ENCODE measurements at regions not wholly inside any gene's neighbourhood (a gene's known extent, or its start where the extent isn't known, plus 50 kb on each side); places are given as distances from the start of the nearest gene placed in this dataset.
"Not testable (repeated sequence)": the region's sequence is repeated elsewhere in the genome, so short reads cannot be mapped to it uniquely, and the experiment has no call there.

DNA sequence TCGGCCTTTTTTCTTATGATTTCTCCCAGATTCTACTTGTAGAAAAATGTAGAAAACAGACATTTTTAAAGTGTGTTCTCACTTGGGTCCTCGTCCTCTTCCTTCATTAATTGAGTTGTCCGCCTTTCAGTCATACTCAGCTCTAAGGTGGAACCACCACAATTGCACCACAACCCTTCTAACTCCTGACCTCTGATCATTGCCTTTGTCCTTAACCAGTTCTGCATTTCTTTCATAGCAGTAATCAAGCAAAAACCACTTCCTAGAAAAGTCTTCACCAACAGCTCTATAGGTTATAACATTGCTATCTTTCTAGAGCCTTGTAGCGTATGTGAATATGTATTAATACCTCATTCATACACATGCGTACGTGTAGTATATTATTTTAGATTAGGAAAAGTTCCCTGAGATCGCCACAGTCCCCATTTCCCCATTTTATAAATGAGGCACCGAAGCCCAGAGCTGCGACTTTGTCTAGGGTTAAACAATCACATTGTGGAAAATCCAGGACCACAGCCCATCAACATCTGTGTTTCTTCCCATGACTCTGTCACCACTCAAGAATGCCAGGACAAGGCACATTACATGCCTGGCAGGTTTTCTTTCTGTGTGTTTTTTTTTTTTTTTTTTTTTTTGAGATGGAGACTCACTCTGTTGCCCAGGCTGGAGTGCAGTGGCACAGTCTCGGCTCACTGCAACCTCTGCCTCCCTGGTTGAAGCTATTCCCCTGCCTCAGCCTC lies 175.5 kb downstream of the BTBD3 start:
- TF ChIP-seq, protein P1, sequence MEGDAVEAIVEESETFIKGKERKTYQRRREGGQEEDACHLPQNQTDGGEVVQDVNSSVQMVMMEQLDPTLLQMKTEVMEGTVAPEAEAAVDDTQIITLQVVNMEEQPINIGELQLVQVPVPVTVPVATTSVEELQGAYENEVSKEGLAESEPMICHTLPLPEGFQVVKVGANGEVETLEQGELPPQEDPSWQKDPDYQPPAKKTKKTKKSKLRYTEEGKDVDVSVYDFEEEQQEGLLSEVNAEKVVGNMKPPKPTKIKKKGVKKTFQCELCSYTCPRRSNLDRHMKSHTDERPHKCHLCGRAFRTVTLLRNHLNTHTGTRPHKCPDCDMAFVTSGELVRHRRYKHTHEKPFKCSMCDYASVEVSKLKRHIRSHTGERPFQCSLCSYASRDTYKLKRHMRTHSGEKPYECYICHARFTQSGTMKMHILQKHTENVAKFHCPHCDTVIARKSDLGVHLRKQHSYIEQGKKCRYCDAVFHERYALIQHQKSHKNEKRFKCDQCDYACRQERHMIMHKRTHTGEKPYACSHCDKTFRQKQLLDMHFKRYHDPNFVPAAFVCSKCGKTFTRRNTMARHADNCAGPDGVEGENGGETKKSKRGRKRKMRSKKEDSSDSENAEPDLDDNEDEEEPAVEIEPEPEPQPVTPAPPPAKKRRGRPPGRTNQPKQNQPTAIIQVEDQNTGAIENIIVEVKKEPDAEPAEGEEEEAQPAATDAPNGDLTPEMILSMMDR (conservative IDR thresholded peaks at IDR 0.05; ENCODE audit: low read depth, low read length) = no peak
- no peak for DNase-seq (ENCODE audit: low read depth)
- H3K4me3 ChIP-seq (ENCODE audit: low read length) = no peak overlapping the region

DNA sequence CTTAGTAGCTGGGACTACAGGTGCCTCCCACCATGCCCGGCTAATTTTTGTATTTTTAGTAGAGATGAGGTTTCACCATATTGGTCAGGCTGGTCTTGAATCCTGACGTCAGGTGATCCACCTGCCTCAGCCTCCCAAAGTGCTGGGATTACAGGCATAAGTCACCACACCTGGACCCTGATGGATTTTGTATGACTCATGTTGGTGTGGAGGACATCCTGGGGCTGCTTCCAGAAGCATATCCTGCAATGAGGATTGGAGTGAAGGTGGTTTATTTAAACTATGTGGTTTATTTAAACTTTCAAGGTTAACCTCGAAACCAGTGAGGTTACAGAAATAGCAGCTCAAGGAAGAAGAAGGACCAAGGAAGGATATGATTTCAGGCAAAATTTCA lies 176.1 kb downstream of the BTBD3 start:
- DNase-seq (ENCODE audit: low read depth) = not testable (repeated sequence)

DNA sequence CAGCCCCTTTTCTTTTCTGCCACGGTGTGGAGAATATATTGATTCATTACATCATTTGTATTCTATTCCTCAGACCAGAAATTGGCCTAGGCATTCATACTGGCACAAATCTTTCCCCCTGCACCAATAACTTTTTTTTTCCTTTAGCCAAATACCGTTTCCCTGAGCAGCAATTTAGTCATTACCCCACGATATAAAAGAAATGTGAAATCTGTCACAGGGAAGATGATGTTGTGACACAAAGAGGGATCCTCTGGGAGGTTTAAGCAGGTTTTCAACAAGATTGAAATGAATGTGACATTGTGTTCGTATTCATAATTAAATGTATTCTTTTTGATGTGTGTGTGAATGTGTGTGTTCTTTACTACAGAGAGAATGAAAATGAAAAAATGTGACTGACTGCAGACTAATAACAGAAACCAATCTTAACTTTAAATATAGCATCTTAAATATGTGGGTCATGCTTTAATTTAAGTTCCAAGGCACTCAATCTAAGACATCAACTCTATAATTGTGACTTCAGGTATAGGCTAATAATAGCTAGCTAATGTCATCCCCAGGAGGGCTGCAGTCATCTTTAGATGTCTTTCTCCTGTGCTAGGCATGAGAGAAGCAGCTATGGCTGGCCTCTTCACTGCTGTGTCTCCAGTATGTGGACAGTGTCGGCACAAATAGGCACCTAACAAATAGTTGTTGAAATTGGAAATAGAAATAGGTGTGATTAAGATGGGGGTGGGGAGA lies 177.7 kb downstream of the BTBD3 start:
- no peak overlapping the region for H3K4me3 ChIP-seq (ENCODE audit: low read length)
- no peak for DNase-seq (ENCODE audit: low read depth)
- TF ChIP-seq, protein P1 (conservative IDR thresholded peaks at IDR 0.05; ENCODE audit: low read depth, low read length) = no peak

More for the DNA sequence above, 176.1 kb downstream of the BTBD3 start:
- not testable (repeated sequence) for H3K4me3 ChIP-seq (ENCODE audit: low read length)

DNA sequence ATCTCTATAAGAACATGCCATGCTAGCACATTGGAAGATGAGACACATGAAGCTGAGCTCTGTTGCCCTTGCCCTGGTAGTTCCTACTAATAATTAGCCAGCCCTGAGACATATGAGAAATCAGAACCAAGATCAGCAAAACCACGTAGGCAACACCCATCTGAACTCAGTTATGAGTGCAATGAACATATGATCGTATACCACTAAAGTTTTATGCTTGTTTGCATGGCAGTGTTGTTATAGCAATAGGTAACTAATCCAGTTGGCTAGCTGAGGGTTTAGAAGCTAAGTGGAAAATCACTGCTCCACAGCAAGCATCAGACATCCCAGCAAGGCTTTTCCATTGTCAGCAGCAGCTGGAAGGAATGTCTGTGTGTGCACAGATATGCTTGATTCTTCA lies 180.7 kb downstream of the BTBD3 start:
- DNase-seq (ENCODE audit: low read depth) = no peak
- TF ChIP-seq, protein P1 (conservative IDR thresholded peaks at IDR 0.05; ENCODE audit: low read depth, low read length) = no peak
- H3K4me3 ChIP-seq (ENCODE audit: low read length) = no peak overlapping the region

DNA sequence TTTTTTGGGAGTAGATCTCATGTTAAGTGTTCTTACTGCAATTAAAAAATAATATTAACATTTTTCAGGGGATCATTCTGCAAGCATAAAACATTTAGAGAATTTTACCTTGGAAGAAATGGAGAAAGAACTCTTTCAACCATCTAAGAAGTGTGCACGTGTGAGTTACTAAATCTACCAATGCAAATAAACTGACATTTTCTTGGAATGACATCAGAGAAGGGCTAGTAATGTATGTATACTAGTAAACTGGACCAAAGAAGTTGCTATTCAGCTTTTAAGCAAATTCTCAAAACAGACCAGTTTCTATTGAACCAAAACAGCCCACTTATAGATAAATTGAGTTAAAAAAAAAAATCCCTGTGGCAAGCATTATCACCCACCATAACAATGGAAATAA lies 191.2 kb downstream of the BTBD3 start:
- H3K4me3 ChIP-seq (ENCODE audit: low read length) = no peak overlapping the region
- DNase-seq (ENCODE audit: low read depth) = no peak
- TF ChIP-seq, protein P1 (conservative IDR thresholded peaks at IDR 0.05; ENCODE audit: low read depth, low read length) = no peak

DNA sequence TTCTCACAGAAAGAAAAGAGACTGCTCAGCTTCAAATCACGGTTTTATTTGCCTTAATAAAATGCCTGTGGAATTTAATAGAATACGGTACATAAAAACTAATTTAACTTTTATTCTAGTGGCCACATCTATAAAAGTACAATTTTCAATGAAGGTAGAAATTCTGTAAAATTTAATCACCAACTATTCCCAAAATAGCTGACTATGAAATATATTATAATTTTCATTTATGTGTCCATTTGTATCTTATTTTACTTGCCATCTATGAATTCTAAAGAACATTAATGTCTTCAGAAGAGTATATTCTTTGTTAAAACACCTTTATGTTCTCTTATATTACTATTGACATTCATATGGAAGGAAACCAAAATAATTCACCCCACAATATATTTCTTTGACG lies 192.6 kb downstream of the BTBD3 start:
- TF ChIP-seq, protein P1 (conservative IDR thresholded peaks at IDR 0.05; ENCODE audit: low read depth, low read length) = no peak
- H3K4me3 ChIP-seq (ENCODE audit: low read length) = no peak overlapping the region
- DNase-seq (ENCODE audit: low read depth) = no peak

DNA sequence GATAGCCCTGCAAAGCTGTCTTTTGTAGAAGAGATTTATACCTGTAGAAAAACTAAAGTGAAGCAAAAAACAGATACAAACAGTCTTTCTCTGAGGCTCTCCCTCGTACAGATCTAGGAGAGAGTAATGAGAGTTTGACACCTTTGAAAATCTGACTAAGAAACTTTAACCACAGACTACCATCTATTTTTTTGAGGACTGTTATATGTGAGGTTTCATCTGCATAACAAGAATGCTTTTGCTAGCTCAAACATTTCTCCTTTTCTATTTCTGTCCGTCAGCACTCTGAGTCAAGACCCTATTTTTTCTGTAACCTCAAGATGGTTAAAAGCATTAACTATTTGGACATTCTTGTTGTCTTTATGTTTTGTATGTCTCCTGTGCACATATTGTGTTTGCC lies 193.0 kb downstream of the BTBD3 start:
- DNase-seq (ENCODE audit: low read depth) = no peak
- H3K4me3 ChIP-seq (ENCODE audit: low read length) = no peak overlapping the region
- TF ChIP-seq, protein P1 (conservative IDR thresholded peaks at IDR 0.05; ENCODE audit: low read depth, low read length) = no peak
